GM12891 (cell line): ENCODE measurements at regions not wholly inside any gene's neighbourhood (a gene's known extent, or its start where the extent isn't known, plus 50 kb on each side); places are given as distances from the start of the nearest gene placed in this dataset.

ENCODE experiments used
- PAX5 ChIP-seq: IDR thresholded peaks from 2 replicates; pipeline ENCODE4 v1.6.1; 2011; ENCODE audit warnings: low read length, moderate library complexity, mild to moderate bottlenecking; ENCODE audit not compliant: insufficient read depth, severe bottlenecking
- POLR2A ChIP-seq: IDR thresholded peaks from 2 replicates; pipeline ENCODE4 v1.6.1; 2011; ENCODE audit warnings: low read depth, low read length, control low read depth
- POLR2AphosphoS5 ChIP-seq: IDR thresholded peaks from 2 replicates; pipeline ENCODE4 v1.6.1; 2011; ENCODE audit warnings: low read depth, low read length, control low read depth
- POU2F2 ChIP-seq: IDR thresholded peaks from 2 replicates; pipeline ENCODE4 v1.6.1; 2011; ENCODE audit warnings: low read depth, mild to moderate bottlenecking, control low read depth, low read length, moderate library complexity
- SPI1 ChIP-seq: IDR thresholded peaks from 2 replicates; pipeline ENCODE4 v1.6.1; 2011; ENCODE audit warnings: low read depth, low read length, control low read depth
- TAF1 ChIP-seq: IDR thresholded peaks from 2 replicates; pipeline ENCODE4 v1.6.1; 2011; ENCODE audit warnings: low read depth, low read length, control low read depth

- TF ChIP-seq POU2F2 (no peak), POLR2AphosphoS5 (no peak), POLR2A (no peak), TAF1 (no peak), SPI1 (no peak), PAX5 (no peak)
Measured at GRCh38 chr9:87433853-87434252, 63.8 kb upstream of the DAPK1 start.
